ENCODE measurements at regions not wholly inside any gene's neighbourhood (a gene's known extent, or its start where the extent isn't known, plus 50 kb on each side); places are given as distances from the start of the nearest gene placed in this dataset.

- TF ChIP-seq GLIS3 (CRISPR knock-in tag; IDR thresholded peaks at IDR 0.05) (no peak), CSDC2 (CRISPR knock-in tag; IDR thresholded peaks at IDR 0.05) (no peak), SNAI2 (CRISPR knock-in tag; IDR thresholded peaks at IDR 0.05) (no peak), BACH2 (CRISPR knock-in tag; IDR thresholded peaks at IDR 0.05; ENCODE audit: borderline replicate concordance) (no peak), ZNF70 (CRISPR knock-in tag; IDR thresholded peaks at IDR 0.05) (no peak), TCF4 (CRISPR knock-in tag; IDR thresholded peaks at IDR 0.05; ENCODE audit: borderline replicate concordance) (no peak), TOX (CRISPR knock-in tag; IDR thresholded peaks at IDR 0.05; ENCODE audit: borderline replicate concordance) (no peak), CREB5 (CRISPR knock-in tag; IDR thresholded peaks at IDR 0.05; ENCODE audit: low read depth) (no peak), POU6F1 (CRISPR knock-in tag; IDR thresholded peaks at IDR 0.05; ENCODE audit: borderline replicate concordance, low read depth) (no peak), ESRRG (CRISPR knock-in tag; IDR thresholded peaks at IDR 0.05) (no peak), ZFP30 (CRISPR knock-in tag; IDR thresholded peaks at IDR 0.05) (no peak), PPARA (CRISPR knock-in tag; IDR thresholded peaks at IDR 0.05; ENCODE audit: borderline replicate concordance) (no peak), ZC3H10 (CRISPR knock-in tag; IDR thresholded peaks at IDR 0.05) (no peak), CSRNP3 (CRISPR knock-in tag; IDR thresholded peaks at IDR 0.05) (no peak), PATZ1 (CRISPR knock-in tag; IDR thresholded peaks at IDR 0.05; ENCODE audit: borderline replicate concordance) (no peak), TSHZ2 (CRISPR knock-in tag; IDR thresholded peaks at IDR 0.05) (no peak), ISL1 (CRISPR knock-in tag; IDR thresholded peaks at IDR 0.05) (no peak)
- 0 out of 3 replicates have a peak, but pooled peaks have one; percentile 28 for ATAC-seq
Measured at GRCh38 chr11:28581286-28582242, 473.4 kb downstream of the METTL15 start.

- no peak for ATAC-seq
- TF ChIP-seq TSHZ2 (CRISPR knock-in tag; IDR thresholded peaks at IDR 0.05) (no peak), TOX (CRISPR knock-in tag; IDR thresholded peaks at IDR 0.05; ENCODE audit: borderline replicate concordance) (no peak), ZNF8 (CRISPR knock-in tag; IDR thresholded peaks at IDR 0.05) (no peak), SNAI2 (CRISPR knock-in tag; IDR thresholded peaks at IDR 0.05) (no peak), ZNF70 (CRISPR knock-in tag; IDR thresholded peaks at IDR 0.05) (no peak), CSDC2 (CRISPR knock-in tag; IDR thresholded peaks at IDR 0.05) (no peak), ZFP30 (CRISPR knock-in tag; IDR thresholded peaks at IDR 0.05) (no peak), TCF4 (CRISPR knock-in tag; IDR thresholded peaks at IDR 0.05; ENCODE audit: borderline replicate concordance) (no peak), ZFP3 (CRISPR knock-in tag; IDR thresholded peaks at IDR 0.05) (no peak), ESRRG (CRISPR knock-in tag; IDR thresholded peaks at IDR 0.05) (no peak), PPARA (CRISPR knock-in tag; IDR thresholded peaks at IDR 0.05; ENCODE audit: borderline replicate concordance) (no peak), ISL1 (CRISPR knock-in tag; IDR thresholded peaks at IDR 0.05) (no peak), POU6F1 (CRISPR knock-in tag; IDR thresholded peaks at IDR 0.05; ENCODE audit: borderline replicate concordance, low read depth) (no peak), ARNTL (CRISPR knock-in tag; IDR thresholded peaks at IDR 0.05; ENCODE audit: borderline replicate concordance, low read depth) (no peak), OSR1 (CRISPR knock-in tag; IDR thresholded peaks at IDR 0.05) (no peak), CSRNP3 (CRISPR knock-in tag; IDR thresholded peaks at IDR 0.05) (no peak)
Measured at GRCh38 chr11:28571371-28571770, 463.2 kb downstream of the METTL15 start.
